ENCODE measurements at regions not wholly inside any gene's neighbourhood (a gene's known extent, or its start where the extent isn't known, plus 50 kb on each side); places are given as distances from the start of the nearest gene placed in this dataset.

GRCh38 chr9:135413086-135413375 is 66.6 kb upstream of the PPP1R26 start:
- DNase-seq (ENCODE audit: low read depth in 3 of 3, low spot score in 2 of 3): no peak

DNA sequence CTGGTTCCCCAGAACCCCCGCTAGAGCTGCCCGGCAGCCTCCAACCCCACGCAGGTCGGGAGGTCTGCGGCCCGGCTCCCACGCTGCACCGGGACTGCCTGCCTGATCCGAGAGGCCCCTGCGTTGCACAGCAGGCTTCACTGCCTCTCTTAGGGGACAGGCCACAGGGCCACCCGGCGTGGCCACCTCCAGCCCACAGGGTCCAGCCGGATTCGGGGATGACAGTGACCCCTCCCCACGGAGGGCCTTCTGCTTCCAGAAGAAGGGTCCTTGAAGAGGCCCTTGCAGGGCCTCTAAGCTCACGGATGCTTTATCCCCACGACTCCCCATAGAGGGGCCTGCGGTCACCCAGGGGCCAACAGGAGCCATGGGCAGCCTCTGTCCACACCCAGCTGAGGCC is 66.1 kb upstream of the PPP1R26 start:
- DNase-seq (ENCODE audit: low read depth in 3 of 3, low spot score in 2 of 3): no peak

GRCh38 chr9:135414293-135414692 is 65.3 kb upstream of the PPP1R26 start:
- DNase-seq (ENCODE audit: low read depth in 3 of 3, low spot score in 2 of 3): no peak

GRCh38 chr9:135415586-135415985 is 64.0 kb upstream of the PPP1R26 start:
- no peak for DNase-seq (ENCODE audit: low read depth in 3 of 3, low spot score in 2 of 3)

DNA sequence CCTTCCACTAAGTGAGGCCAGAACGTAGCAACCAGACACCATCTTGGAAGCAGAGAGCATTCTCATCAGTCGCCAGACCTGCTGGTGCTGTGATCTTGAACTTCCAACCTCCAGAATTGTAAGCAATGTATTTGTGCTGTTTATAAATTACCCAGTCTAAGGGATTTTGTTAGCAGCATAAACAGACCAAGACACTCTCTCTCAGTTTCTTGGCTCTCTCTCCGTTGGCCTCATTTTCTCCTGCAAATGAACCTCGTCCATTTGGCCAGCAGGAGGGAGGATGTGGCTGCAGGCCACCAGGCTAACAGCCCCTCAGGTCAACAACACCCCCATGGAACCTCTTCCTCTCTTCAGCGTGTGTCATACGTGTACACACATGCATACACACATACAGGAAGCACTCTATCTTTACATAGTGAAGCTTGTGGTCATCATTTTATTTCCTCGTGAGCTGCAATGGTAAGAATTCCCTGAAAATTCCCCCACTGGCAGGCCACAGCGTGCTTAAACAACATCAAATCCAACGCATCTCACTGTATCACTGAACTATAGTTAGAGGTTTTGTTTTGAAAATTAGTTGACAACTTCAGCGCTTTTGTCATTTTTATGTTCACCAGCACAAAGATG is 62.8 kb upstream of the PPP1R26 start:
- no peak for DNase-seq (ENCODE audit: low read depth in 3 of 3, low spot score in 2 of 3)

- no peak for DNase-seq (ENCODE audit: low read depth in 3 of 3, low spot score in 2 of 3)
These were observed 61.4 kb upstream of the PPP1R26 start for GRCh38 chr9:135418161-135418560.

- DNase-seq (ENCODE audit: low read depth in 3 of 3, low spot score in 2 of 3): no peak
These were observed 60.5 kb upstream of the PPP1R26 start for GRCh38 chr9:135419106-135419505.

- DNase-seq (ENCODE audit: low read depth in 3 of 3, low spot score in 2 of 3): no peak
These were observed 57.1 kb upstream of the PPP1R26 start for GRCh38 chr9:135422341-135422944.

- DNase-seq (ENCODE audit: low read depth in 3 of 3, low spot score in 2 of 3): no peak
These were observed 55.9 kb upstream of the PPP1R26 start for GRCh38 chr9:135423725-135424124.

Data from right renal cortex interstitium (tissue), 3 donors.